Activated CD4-positive, CD25-positive, alpha-beta regulatory T cell treated with anti-CD3 and anti-CD28 coated beads, Interleukin-2, amount 50 U/mL, for 24 hours (primary cell): ENCODE measurements at regions not wholly inside any gene's neighbourhood (a gene's known extent, or its start where the extent isn't known, plus 50 kb on each side); places are given as distances from the start of the nearest gene placed in this dataset.
"Not testable (repeated sequence)": the region's sequence is repeated elsewhere in the genome, so short reads cannot be mapped to it uniquely, and the experiment has no call there.

Experiments used
- ATAC-seq, 2 donors: fragments of 150-1000 bp; cut with Tn5 transposase; one replicate each; pipeline ENCODE4 v1.10.0; 2021; ENCODE audit warnings: mild to moderate bottlenecking in 1 of 2, moderate library complexity in 1 of 2

DNA sequence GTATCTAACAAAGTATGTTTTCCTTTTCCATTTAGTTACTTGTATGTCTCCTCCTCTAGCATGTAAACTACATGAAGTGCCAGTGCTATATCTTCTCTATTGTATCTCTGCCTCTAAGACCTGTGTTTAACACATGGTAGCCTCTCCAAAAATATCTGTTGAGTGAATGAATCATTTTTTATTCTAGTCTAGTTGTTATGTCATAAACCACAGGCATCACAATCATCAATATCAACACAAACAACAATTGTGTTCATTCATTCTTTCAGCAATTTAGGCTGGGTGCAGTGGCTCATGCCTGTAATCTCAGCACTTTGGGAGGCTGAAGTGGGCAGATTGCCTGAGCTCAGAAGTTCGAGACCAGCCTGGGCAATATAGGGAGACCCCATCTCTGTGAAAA is 111.6 kb upstream of the EYA4 start:
- no peak for ATAC-seq

DNA sequence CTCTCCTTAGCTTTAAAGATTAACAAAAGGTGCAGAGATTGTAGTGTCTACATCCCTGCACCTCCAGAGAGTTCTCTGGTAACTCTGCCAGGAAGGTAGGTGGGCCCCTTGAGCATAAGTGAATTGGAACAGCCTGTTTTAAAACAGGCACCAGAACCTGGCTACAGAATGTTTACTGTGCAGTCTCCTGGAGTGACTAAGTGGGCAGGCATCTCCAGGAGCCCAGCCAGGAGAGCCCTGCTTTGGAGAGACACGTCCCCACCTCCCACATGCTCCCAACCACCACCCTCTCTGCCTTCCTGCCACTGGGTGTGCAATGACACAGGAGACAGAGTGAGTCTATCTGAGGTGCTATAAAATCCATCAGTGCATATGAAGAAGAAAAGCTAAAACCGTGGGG is 110.3 kb upstream of the EYA4 start:
- peak in 1 of 2 donors; percentile 12 for ATAC-seq

DNA sequence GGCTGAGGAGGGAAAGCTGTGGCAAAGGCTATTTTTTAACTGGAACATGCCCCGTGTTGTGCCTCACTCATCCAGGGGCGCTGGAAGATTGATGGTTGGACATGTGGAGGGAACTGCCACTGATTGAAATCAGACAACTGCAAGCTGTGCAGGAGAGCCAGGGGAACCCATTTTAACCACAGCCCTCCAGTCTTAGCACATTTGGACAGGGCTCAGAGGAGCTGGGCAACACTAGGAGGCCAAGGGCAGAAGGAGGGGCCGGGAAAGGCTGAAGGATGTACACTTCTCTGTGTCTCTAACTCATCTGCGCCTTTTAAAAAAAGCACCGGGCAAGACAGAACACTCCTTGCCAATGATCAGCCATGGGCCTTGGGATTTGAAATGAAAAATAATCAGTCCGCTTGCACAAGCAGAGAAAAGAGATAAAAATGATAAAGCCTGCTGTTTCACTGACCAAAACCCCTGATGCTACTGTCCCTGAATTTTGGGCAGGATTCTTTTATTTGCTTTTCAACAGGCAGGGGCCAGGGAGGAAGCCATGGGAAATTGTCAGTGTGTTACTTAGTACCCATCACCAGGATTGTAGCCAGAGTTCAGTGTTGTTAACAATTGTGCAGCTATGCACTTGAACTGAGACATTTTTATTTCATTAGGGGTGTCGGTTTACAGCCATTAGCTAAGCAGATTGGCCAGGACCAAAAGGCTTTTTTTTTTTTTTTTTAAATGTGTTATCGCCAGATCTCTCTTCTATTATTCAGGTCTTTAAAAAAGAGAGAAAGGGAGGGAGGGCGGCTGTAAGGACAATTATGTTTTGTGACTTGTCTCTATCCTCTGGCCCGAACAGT is 109.3 kb upstream of the EYA4 start:
- no peak for ATAC-seq

DNA sequence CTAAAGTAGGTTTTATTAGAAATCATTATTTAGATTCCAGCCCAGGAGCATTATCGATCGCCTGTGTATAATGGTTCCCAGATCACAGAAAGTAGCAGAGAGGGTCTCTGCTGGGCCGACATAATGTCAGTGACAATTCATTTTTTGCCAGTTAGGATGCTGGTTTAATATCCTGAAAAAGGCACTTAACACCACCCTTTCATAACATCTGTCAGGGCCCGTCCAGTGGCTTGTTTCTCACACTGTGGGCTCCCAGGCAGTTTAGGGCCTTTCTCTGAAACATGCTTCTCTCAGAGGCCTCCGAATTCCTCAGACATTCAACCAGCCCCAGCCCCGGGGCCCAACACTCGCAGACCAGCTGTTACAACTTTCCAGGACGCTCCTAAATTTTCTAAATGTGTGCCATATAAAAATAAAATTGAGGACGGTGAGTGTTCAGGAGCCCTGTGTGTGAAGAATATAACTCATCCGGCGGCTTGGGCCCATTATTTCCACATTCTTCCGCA is 108.6 kb upstream of the EYA4 start:
- ATAC-seq: no peak

DNA sequence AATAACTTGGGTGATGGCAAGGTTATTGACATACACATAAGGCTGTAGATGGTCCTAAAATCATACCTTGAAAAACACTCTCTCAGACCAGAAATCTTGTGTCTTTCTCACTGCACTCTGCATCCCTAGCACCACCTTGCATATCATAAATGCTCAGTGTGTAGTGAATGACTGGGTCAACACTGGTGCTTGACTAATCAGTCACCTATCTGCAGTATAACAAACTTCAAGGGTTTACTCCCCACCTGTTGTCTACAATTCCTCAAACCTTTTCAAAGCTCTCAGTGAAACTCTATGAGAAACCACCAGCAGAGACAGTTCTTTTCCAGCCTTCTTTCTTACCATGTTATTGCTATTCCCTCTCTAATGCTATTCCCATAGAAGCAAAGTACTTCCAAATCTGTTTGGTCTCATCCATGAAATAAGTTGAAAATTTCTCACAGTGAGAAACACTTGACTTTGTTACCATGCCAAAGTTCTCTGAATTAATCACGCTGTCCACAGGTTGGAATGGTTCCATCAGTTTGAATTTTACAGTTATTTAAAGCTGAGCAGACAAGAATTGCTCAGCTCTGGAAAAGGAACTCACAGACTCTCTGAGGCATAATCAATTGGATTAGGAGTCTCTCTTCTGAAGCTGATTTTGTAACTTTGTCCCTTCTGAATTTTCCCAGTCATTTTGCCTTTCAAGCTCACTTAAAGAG is 104.8 kb upstream of the EYA4 start:
- no peak for ATAC-seq

DNA sequence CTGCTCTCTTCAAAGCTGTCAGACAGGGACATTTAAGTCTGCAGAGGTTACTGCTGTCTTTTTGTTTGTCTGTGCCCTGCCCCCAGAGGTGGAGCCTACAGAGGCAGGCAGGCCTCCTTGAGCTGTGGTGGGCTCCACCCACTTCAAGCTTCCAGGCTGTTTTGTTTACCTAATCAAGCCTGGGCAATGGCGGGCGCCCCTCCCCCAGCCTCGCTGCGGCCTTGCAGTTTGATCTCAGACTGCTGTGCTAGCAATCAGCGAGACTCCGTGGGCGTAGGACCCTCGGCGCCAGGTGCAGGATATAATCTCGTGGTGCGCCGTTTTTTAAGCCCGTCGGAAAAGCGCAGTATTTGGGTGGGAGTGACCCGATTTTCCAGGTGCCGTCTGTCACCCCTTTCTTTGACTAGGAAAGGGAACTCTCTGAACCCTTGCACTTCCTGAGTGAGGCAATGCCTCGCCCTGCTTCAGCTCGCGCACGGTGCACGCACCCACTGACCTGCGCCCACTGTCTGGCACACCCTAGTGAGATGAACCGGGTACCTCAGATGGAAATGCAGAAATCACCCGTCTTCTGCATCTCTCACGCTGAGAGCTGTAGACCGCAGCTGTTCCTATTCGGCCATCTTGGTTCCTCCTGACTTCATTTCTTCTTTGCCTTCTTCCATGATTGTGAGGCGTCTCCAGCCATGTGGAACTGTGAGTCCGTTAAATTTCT is 93.5 kb upstream of the EYA4 start:
- not testable (repeated sequence) for ATAC-seq

DNA sequence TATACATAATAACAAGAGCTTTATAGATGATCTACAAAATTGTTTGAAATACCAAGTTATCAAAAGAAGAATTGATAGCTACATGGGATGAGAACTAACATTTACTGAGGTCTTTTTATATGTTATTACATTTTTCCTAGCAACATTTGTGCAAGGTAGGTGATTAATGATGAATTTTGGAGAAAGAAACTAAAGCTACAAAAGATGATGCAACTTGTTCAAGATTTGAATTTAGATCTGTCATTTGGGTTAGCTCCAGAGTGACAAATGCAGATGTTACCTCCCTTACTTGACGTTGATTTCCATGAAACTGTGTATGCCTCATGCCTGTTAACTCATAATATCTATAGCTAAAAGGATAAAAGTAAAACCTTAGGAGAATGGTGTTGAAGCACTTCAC is 84.5 kb upstream of the EYA4 start:
- no peak for ATAC-seq

DNA sequence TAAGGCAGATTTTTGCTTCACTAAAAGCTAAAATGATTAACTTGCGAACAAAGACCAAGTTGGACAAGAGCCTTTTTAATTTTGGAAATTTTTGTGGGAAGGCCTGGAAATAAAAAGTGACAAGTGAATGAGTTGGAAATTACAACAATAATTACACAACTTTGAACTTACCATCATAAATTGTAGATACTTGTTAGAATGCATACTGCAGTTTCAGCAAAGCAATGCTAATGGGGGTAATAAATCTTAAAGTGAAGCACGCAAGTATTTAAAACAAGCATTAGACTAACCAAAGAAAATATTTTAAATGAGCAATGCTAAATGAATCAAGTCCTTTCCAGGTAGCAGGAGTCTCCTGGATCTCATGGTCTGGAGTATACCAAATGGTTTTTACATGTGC is 83.2 kb upstream of the EYA4 start:
- ATAC-seq: no peak

DNA sequence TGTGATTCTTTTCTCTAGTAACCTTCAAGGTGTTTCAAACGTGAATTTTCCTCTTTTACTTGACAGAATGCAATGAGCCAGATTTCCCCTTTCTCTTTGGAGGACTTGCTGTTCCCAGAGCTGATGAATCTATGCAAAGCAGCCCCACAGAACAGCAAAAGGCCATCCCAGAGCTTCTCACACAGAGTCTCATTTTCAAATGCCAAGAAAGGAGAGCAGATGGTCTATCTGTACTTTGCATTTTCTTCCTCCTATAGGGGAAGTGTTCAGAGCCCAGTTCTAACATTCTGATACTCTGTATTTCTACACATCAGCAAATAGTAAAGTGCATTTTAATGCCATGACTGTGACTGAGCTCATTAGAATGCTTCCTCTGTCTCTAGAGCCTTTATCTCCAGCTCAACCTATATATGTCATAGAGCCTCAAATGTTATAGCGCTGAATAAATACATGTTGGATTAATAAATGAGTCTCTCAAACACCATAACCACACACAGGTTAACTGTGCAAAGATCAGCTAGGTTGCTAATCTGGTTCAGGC is 81.8 kb upstream of the EYA4 start:
- ATAC-seq: peak in 1 of 2 donors; percentile 7

DNA sequence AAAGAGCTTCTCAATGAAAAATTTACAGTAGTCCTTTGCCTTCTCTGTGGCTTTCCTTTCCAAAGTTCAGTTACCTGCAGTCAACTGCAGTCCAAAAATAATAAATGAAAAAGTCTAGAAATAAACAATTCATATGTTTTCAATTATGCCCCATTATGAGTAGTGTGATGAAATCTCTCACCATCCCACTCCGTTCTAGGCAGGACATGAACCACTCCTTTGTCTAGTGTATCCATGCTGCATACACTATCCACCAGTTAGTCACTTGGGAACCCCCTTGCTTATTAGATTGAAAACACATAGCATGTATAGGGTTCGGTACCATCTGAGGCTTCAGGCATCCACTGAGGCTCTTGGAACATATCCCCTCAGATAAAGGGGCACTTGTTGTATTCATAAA is 80.6 kb upstream of the EYA4 start:
- ATAC-seq: no peak

DNA sequence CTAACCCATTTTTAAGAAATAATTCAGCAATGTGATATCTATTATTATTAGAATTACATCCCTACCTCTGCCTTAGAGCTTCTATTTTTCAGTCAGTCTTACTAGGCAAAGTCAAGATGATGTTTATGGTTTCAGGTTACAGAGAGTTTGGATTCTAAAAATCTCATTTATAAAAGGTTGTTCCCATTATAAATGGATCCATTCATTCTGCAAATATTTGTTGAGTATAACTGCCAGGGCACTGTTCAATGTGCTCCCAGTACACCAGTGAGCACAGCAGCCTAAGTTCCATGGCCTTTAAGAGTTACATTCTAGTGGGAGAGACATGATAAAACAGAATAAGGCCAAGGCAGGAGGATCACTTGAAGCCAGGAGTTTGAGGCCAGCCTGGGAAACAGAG is 75.9 kb upstream of the EYA4 start:
- no peak for ATAC-seq

DNA sequence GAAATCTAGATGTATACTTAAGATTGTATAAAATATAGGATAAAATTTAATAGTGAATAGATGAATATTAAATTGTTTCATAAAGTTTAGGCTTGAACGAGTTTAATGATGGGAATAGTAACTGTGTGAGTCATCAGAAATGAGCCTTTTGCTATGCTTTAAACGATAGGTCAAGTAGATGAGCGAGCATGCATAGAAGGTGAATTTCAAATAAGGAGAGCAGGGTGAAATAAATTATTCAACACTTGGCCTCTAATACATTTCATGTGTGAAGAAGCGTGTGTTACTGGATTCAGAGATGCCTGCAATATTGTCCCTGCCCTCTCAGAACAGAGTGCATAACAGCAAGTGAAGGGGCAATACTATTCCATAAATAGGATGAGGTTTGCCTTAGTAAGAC is 74.4 kb upstream of the EYA4 start:
- no peak for ATAC-seq

DNA sequence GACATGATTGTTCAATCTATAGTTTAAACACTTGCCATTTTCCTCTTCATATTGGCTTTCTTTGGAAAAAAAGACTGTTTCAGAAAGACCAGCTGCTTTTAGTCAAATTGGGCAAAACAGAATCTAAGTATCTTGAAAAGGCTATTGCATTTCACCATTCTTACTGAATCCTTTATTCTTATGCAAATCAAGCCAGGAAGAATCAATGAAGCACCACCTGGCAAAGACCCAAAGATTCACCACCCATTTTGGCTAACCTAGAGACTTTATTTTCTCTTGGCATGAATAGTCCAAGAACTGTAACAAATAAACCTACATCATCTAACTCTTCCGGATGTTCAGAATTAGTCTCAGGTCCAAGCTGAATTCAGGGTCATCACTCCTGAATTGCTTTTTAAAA is 71.3 kb upstream of the EYA4 start:
- ATAC-seq: no peak

DNA sequence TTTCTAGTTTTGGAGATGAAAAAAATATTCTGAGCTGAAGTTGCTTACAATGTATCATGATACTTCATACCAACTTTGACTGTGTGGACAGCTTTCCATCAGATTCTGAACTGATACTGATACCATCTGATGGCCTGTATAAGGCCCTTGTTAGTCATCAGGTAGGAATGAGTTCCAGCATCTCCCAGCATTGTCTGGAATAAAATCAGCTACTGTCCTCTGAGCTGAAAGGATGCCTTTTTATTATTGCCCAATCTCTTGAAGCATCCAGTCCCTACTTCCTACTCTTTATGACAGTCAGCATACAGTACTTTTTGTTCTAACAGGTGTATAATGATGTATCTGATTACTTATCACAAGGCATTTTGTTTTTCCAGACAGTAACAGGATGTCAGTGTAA is 70.6 kb upstream of the EYA4 start:
- no peak for ATAC-seq

DNA sequence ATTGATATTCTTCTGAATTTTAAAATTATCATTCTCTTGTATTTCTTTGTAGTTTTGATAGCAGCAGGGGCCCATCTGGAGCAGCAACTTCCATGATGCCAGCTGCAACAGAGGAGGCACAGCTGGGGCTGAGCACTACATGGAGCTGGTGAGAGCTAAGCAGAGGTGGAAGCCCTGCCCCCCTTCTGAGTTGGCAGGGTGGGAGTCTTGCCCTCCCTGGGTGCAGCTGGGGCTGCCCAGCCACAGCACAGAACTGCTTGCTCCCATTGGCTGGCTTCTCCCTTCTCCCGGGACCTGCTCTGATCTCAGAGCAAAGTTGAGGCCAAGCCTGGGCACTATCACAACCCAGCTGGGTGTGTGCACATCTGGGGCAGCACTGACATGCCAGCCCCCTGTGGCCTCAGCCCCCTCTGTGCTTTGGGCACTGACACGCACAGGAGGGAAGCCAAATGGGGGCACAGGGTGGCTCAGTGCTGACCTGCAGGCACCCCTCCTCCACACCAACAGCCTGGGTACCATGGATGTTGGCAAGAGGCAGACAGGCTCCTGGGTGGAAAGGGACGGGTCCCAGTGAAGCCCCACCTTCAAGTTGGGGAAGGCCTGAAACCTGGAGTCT is 69.1 kb upstream of the EYA4 start:
- ATAC-seq: no peak

DNA sequence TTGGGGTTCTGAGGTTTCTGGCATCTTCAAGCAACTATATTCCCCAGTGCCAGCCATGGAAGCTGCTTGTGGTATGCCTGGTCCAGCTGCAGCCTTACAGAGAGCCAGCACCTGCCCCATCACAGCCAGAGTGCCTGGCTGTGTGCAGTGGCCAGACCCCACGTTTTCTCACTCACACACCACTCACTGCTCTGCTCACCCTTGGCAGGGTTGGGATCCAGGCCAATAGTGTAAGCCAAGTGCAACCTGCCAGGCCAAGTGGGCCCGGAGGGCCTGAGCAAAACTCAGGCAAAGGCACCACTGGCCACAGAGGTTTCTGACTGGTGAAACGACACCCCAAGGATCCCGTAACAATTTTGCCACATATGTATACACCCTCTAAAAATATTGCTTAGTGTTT is 67.9 kb upstream of the EYA4 start:
- ATAC-seq: no peak

DNA sequence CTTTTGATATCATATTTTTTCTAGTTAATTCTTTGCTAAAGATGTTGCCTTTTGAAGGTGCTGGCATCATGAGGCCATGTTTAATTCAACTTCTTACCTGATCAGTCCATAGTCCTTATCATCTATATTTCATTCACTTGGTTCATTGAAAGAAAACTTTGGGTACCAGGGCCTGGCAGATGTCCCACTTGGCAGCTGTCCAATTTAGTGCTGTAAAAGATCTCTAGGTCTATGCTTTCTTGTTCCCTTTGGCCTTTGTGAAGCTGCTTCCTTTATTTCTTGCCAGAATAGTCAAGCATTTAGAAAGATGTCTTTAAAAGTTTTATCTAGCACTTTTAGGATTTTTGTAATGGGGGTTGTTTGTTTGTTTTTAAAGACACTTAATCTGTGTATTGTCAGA is 61.7 kb upstream of the EYA4 start:
- no peak for ATAC-seq

DNA sequence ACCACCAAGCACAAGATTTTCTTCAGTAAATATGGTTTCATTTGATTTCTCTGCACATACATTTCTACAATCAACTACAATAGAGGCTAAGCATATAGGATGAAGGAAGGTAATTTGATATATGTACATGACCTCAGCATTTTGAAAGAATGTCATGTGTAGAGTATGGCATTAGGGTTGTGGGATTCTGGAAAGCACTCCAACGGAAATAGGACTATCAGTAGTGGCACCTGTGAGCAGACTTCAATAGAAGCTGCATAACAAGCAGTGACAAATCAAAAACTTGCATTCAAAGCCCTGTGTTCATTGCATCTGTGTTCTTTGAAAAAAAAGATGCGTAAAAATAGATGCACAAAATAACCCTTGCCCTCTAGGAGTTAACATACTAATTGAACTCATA is 57.5 kb upstream of the EYA4 start:
- ATAC-seq: no peak

DNA sequence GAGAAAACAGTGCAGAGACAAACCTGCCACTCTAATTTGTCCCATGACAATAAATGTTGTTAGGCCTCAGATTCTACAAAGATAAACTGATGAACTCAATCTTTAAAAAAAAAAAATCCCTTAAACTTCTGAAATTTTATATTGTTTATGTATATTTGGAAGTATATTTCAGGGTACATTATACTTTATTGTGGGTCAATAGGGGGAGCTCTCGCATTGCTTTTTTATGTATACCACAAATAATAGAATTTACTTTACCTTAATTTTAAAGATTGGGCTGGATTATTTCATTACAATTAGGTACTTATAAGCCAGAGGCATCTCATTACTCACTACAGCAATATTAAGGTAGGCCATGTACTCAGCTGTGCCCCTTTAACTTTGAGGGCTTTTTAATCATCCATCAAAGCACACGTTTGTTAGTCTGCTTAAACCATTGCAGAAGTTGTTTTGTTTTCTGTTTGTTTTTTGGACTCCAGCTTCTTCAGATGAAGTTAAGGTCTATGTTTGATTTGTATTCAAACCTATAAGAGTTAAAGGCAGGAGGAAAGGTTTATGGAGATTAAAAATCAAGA is 56.3 kb upstream of the EYA4 start:
- no peak for ATAC-seq

DNA sequence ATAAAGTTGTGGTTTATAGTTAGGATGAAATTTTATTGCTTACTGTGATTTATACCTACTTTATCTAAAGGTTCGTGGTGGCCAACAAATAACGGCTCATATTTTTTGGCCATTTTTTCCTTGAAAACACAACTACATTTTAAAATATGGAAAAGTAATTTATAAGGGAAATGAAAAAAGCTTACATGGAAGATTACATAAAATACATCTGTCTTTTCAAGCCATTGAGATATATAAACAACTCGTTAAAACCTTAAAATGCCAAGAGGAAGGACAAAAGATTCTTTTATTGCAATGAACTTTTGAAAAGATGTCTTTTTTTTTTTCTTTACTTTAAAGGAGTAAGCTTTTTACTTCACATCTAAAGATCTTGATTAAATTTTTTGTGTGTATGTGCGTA is 55.4 kb upstream of the EYA4 start:
- no peak for ATAC-seq

DNA sequence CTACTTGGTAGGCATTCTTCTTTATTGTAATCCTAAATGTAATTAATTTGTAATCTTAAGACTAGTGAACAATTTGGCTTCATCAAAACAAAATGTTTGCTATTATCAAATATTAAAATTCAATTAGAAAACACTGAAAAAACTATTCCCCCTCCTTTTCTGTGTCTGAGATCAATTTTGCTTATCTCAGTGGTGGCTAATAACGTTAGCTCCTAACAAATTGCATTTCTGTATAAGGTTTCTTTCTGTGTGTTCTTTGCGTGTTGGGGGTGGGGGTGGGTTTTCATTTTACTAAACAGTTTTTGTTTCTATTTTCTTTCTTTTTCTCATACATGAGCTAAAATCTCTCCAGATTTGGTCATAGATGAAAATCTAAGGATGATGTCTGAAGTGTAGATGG is 54.0 kb upstream of the EYA4 start:
- ATAC-seq: no peak

DNA sequence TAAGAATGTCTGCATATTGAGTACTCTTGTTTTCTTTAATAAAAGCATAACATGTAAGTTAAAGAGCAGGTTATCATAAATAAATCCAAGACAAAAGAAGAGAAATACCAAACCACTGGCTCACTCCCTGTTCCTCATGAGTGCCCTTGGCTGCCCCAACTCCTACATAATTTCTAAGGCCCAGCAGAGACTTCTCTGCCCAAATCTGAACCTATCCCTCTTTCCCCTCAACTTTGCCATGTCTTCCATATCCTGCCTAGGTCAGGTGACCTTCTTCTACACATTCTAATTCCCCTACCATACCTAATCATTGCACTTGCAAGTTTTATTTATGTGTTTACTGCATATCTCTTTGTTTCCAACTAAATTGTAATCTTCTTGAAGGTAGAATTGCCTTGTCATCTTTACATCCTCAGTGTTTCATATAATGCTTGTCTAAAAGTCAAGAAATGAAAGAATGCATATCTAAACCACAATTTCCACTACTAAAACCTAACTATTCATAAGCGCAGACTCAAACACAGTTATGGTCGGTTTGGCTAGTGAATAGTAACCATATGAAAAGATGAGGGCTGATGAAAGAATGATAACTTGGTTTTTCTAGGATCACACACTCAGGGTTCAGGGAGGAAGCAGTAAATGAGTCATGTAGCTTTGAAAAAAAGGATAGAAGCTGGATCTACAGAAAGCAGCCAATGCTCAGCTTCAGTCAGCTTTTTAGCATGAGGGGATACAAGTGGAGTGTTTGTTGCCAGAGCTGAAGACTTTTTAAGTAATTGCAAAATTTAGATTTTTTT is 53.3 kb upstream of the EYA4 start:
- ATAC-seq: no peak
